G401.6 (cell line): ENCODE measurements at regions not wholly inside any gene's neighbourhood (a gene's known extent, or its start where the extent isn't known, plus 50 kb on each side); places are given as distances from the start of the nearest gene placed in this dataset.

Experiments
- FAIRE-seq: peaks from 2 replicates; lab custom pipeline; 2012; peaks lifted over from hg19 to GRCh38; lab: Jason Lieb, UNC

DNA sequence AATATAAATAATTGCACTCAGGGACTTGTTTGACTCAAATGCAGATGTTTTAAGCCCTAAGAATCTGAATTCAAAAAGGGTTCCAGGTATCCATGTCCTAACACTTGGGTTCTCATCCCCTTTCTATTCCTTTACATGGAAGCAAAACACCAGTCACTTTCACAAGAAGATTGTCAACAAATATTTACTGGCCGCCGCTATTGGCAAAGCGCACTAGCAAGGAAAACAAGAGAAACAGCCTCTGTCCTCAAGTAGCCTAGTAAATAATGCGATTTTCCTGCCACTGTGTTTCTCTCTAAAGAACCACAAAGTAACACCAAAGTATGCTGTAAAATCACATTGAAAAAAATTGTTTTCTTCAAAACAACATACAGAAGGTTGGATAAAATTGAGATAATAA lies 66.7 kb upstream of the EZH2 start:
- no peak for FAIRE-seq

DNA sequence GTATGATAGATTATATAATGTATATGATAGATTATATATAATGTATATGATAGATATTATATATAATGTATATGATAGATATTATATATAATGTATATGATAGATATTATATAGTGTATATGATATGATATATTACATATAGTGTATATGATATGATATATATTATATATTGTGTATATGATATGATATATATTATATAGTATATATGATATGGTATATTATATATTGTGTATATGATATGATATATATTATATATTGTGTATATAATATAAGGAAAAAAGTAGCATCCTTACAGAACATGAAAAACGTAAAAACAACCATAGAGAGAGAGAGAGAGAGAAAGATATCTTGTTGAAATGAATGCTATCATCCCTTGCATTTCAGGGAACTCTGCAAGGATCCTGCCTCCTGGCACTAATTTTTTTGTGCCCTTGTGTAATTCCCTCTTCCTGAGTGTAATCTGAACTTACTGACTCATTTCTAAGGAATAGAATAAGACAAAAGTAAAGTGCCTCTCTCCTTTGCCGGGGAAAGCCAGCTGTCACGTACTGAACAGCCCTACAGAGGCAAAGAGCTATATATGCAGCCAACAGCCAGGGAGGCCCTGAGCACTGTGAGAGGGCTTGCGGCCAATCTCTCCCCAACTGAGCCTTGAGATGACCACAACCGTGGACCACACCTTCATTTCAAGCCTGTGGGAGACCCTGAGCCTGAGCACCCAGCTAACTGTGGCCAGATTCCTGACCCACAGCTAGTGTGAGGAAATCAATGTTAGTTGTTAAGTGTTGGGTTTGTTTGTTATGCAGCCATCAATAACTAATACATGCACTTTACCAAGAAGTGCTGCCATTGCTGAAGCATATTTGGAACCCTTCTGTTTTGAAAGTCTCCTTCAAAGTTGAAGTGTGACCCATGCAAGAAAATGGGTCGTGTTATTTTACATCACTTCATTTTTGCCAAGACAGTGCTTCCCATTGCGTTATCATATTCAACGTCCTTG lies 61.1 kb upstream of the EZH2 start:
- FAIRE-seq: peak; percentile 98

DNA sequence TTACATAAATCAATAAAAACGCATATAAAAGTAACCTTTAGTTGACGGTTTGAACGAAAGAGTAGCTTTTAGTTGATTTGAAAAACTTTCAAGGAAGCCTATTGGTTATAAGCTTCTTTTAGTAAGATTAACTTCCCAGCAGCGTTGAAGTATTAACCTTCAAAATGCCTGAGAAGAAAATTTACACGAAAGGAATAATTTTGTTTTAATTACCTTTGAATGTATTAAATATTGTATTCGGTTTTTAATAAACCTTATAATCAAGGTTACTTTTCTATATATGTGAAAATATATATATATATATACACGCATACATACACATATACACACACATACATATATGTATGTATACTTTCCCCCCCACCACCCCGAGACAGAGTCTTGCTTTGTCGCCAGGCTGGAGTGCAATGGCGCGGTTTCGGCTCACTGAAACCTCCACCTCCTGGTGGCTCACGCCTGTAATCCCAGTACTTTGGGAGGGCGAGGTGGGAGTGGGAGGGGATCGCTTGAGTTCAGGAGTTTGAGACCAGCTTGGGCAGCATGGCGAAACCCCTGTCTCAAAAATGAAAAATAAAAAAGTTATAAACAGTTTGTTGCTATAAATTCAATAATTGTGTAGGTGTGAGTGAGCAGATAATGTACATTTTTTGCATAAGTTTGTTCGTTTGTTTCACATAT lies 57.6 kb upstream of the EZH2 start:
- peak; percentile 94 for FAIRE-seq

DNA sequence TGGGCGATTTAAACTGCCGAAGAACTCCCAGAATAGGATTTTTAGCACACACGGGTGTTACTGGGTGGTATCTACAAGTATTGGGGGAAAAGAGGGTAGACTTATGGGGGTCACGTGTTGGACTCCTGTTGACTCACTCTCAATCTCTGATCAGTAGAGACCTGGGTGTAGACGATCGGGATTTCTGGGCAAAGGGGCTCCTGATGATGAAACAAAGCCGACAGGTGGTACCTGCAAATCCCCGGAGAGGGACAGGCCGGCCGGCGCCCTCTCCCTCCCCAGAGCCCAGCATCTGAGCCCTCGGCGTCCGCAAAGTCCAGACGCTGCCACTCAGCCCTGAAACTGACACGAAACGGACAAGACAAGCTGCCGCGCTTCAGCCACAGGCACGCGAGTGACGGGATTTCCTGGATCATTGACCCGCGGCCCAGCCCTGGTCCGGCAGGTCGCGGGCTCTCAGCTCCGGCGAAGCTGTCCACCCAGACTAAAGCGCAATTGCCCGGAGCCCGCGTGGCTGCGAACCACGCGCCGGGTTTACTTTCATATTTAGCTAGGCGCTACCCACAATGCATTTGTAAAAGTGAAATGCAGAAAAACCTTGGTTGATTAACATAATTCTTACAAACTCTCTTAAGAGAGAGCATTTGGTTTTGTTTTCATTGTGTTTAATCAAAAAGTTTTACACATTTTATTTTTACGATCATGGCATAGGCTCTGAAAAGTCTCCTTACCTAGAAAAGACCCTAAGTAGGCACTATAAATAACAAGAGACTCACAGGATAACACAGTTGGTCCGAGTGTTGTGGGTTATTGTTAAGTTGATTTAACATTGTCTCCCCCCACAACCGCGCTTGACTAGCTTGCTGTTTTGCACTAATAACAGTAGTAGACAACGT lies 56.9 kb upstream of the EZH2 start:
- FAIRE-seq: no peak

DNA sequence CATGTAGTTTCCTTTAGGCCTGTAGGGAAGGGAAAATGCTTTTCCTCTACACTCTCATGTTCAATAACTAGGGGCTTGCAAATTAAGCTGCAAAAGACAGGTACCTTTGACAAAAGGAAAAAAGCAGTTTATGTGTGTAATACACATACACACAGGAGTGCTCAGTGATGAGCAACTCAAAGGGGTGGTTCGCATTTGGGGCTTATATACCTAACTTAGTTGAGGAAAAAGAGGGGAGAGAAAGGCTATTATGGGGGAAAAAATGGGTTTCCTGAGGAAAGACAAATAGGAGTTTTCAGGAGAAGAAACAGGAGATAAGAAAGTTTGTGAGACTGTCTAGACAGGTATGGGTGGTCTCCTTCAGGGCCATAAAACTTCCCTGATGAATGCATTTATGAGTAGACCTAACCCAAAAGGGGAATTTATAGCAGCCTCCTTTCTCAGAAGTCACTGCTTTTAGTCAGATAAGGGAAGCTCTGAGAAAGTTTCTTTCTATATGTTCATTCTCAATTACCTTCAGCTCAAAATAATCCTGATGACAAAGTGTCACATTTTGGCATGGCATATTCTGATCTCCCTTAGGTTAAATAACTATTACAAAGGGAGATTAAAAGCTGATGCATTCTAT lies 55.2 kb upstream of the EZH2 start:
- no peak for FAIRE-seq

DNA sequence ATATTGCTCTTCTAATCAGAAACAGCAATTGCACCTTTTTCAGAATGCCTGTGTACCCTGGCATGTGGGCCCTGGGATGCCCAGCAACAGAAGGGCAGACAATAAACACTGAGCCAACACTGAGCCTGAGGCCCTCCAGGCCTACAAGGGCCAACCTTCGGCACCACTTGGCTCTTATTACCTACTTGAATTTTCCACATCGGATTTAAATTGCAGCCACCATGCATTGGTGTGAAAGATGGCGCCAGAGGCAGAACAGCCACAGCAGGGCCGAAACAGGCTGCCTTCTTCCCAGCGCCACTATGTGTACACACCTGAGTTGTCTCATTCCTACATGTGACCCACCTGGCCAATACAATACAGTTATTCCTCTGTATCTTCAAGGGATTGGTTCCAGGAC lies 51.4 kb upstream of the EZH2 start:
- no peak for FAIRE-seq
